GM10266 (cell line): ENCODE measurements at regions not wholly inside any gene's neighbourhood (a gene's known extent, or its start where the extent isn't known, plus 50 kb on each side); places are given as distances from the start of the nearest gene placed in this dataset.
"Not testable (repeated sequence)": the region's sequence is repeated elsewhere in the genome, so short reads cannot be mapped to it uniquely, and the experiment has no call there.

ENCODE experiments used
- DNase-seq: peaks from one replicate; pipeline ENCODE4 v3.0.0; 2012; ENCODE audit errors: extremely low spot score
- TF ChIP-seq, protein P1 (sequence below): IDR thresholded peaks from 2 replicates; pipeline ENCODE4 v1.5.1; 2012; ENCODE audit warnings: mild to moderate bottlenecking, low read depth; ENCODE audit not compliant: control insufficient read depth, insufficient read depth; ENCODE audit errors: missing control alignments

DNA sequence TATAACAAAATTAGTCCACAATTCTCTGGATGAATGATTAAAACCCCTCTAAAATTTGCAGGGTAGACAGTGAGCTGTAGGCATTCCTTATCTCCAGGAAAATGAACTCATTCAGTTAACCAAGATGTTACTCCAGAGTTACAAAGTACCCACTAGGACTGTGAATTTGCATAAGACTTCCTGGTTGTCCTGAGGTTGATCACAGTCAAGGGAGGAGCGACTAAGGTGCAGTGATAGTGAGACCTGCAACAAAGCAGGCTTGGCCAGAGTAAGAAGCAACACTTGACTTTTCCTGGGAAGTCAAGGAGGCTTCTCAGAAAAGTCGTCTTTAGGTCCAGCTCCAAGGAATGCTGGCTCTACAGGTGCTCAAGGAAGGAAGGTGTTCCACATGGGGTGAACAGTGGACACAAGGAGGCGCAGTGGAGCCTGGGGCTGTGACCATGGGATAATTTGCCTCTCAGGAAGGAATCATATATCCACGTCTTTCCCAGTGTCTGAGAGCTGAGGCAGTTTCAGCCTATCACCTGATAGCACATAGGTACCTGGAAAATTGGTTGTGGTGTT, 821.1 kb upstream of the EEF2KMT start:
- no peak for DNase-seq
- TF ChIP-seq, protein P1, sequence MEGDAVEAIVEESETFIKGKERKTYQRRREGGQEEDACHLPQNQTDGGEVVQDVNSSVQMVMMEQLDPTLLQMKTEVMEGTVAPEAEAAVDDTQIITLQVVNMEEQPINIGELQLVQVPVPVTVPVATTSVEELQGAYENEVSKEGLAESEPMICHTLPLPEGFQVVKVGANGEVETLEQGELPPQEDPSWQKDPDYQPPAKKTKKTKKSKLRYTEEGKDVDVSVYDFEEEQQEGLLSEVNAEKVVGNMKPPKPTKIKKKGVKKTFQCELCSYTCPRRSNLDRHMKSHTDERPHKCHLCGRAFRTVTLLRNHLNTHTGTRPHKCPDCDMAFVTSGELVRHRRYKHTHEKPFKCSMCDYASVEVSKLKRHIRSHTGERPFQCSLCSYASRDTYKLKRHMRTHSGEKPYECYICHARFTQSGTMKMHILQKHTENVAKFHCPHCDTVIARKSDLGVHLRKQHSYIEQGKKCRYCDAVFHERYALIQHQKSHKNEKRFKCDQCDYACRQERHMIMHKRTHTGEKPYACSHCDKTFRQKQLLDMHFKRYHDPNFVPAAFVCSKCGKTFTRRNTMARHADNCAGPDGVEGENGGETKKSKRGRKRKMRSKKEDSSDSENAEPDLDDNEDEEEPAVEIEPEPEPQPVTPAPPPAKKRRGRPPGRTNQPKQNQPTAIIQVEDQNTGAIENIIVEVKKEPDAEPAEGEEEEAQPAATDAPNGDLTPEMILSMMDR, result no peak

DNA sequence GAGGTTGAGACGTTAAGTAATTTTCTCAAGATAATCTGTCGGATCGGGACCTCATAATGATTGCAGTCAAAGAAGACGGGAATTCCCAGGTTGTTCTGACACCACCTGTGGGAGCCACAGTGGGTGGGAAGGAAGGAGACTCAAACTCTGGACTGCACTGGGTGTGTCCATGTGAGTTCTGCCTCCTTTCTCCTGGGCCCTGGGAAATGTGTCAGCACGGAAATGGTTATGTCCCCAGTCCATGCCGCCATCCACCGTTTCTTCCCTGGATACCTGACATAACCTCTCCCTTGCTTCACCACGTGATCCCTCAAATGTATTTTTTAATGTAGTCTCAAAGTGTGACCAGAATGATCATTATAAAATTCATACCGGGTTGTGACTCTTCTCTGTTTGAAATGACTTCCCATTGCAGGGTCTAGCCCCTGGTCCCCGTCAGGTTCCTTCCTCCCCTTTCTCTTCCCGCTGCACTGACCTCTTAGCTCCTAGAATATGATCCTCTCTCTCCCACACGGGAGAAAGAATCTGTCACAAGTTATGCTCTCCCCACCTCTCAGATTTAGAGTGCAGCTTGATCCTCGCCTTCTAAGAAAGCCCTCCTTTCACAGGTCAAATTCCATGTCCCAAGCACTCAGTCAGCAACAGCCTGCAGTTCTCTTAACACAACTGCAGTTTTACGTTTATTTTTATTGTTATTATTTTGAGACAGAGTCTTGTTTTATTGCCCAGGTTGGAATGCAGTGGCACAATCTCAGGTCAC, 820.0 kb upstream of the EEF2KMT start:
- DNase-seq, result no peak
- TF ChIP-seq, protein P1, result no peak

DNA sequence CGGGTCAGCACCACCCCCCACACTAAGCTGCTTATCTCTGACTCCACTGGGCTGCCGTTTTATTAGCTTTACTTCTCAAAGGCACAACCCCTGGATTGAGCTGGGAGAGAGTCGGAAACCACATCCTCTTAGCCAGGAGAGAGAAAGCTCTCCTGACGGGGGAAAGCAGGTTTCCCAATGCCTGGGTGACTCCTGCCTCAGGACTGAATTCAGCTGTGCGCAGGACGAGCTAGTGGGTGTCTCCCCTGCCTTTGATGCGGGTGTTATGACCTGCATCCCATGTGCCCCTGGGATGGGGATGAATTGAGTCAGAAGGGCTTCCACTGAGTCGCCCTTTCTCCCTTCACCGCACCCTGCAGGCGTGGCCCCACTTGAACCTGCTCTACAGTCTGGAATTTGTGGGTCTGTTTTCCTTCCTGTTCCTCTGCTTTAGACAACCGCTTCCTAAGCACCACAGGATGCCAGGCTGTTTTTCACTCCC, 819.2 kb upstream of the EEF2KMT start:
- no peak for DNase-seq
- TF ChIP-seq, protein P1, result no peak

DNA sequence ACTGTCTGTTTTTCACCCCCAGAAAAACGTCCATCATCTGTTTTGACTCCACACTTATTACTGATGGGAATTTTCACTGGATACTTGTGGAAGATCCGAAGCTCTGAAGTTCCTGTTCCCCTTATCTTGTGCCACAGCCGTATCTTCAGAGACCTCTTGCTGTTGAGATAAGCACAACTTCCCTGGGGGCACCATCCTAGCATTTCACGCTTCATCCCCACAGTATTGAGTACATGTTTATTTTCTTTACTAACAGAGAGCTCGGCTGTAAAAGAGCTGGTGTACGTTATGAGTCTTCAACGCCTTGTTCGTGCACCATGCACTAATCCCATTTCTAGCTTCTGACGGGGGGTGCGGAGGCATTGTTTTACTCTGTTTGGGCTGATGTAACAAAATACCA, 813.6 kb upstream of the EEF2KMT start:
- DNase-seq, result no peak
- TF ChIP-seq, protein P1, result no peak

DNA sequence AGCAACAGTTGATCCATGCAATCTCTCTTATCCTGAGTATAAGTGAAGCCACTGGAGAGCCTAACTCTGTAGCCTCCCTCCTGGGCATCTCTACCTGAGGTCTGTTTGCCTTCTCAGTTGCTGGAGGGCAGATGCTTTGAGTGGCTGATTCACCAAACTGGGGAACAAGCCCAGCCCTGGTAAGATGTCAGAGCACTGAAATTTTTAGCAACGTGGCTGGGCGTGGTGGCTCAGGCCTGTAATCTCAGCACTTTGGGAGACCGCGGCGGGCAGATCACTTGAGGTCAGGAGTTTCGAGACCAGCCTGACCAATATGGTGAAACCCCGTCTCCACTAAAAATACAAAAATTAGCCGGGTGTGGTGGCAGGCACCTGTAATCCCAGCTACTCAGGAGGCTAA, 812.0 kb upstream of the EEF2KMT start:
- not testable (repeated sequence) for DNase-seq

DNA sequence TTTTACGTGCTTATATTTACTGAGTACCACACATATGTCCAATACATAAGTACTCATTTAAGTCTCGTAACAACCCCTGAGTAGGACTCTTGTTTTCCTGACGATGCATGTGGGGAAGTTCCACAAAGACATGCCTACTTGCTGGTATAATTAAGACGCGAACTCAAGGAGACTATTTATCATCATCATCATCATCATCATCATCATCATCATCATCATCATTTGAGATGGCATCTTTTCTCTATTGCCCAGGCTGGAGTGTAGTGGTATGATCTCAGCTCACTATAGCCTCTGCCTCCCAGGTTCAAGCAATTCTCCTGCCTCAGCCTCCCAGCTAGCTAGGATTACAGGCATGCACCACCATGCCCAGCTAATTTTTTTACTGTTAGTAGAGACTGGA, 809.9 kb upstream of the EEF2KMT start:
- TF ChIP-seq, protein P1, result no peak
- no peak for DNase-seq

DNA sequence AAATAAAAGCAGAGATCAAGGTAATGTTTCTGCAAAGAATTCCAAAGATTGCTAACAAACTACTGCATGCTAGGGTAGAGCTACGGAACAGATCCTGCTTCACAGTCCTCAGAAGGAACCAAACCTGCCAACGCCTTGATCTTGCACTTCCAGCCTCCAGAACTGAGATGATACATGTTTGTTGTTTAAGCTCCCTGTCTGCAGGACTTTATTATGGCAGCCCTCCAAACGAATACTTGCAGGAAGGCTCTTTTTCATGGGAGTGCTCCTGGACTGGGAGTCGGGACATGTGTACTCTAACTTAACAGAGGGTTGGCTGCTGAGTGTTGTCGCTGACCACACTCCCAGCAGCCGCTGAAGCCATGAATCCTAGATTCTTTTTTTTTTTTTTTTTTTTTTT, 808.8 kb upstream of the EEF2KMT start:
- no peak for DNase-seq
- TF ChIP-seq, protein P1, result no peak
